Osteoblast (primary cell): ENCODE measurements at regions not wholly inside any gene's neighbourhood (a gene's known extent, or its start where the extent isn't known, plus 50 kb on each side); places are given as distances from the start of the nearest gene placed in this dataset.
"Not testable (repeated sequence)": the region's sequence is repeated elsewhere in the genome, so short reads cannot be mapped to it uniquely, and the experiment has no call there.

Experiments
- DNase-seq: peaks from one replicate; pipeline ENCODE4 v3.0.0; 2011; ENCODE audit warnings: low spot score, mixed read lengths; ENCODE audit not compliant: insufficient read length; ENCODE audit errors: missing footprints
- H2AFZ ChIP-seq: 2 replicates; pipeline ENCODE4 v1.6.0; 2011; ENCODE audit warnings: mild to moderate bottlenecking, low read length
- H3K27ac ChIP-seq: 2 replicates; pipeline ENCODE4 v1.5.1; 2011; ENCODE audit warnings: mild to moderate bottlenecking, low read depth, low read length, moderate library complexity
- H3K27me3 ChIP-seq: 2 replicates; pipeline ENCODE4 v1.6.0; 2012; ENCODE audit warnings: mild to moderate bottlenecking, control low read depth, inconsistent platforms, low read length, moderate library complexity; ENCODE audit not compliant: insufficient read depth
- H3K36me3 ChIP-seq: 2 replicates; pipeline ENCODE4 v1.5.1; 2011; ENCODE audit warnings: mild to moderate bottlenecking, low read length, control low read depth, moderate library complexity; ENCODE audit not compliant: insufficient read depth
- H3K4me1 ChIP-seq: 2 replicates; pipeline ENCODE4 v1.5.1; 2011; ENCODE audit warnings: mild to moderate bottlenecking, low read length, control low read depth, moderate library complexity; ENCODE audit not compliant: insufficient read depth
- H3K4me2 ChIP-seq: 2 replicates; pipeline ENCODE4 v1.6.0; 2011; ENCODE audit warnings: mild to moderate bottlenecking, low read length; ENCODE audit not compliant: insufficient read depth
- H3K4me3 ChIP-seq: fragments of 200-600 bp; sonication (generic); 3 replicates; pipeline ENCODE4 v1.5.1; 2012; ENCODE audit warnings: mild to moderate bottlenecking, low read length, inconsistent platforms; ENCODE audit not compliant: insufficient read depth
- H3K79me2 ChIP-seq: 2 replicates; pipeline ENCODE4 v1.6.0; 2012; ENCODE audit warnings: mild to moderate bottlenecking, low read length, control low read depth, inconsistent platforms; ENCODE audit not compliant: insufficient read depth
- H3K9me3 ChIP-seq: 2 replicates; pipeline ENCODE4 v1.5.1; 2011; ENCODE audit warnings: low read depth, low read length, control low read depth
- H4K20me1 ChIP-seq: 2 replicates; pipeline ENCODE4 v1.6.0; 2012; ENCODE audit warnings: mild to moderate bottlenecking, low read length, control low read depth; ENCODE audit not compliant: insufficient read depth
- TF ChIP-seq, protein P1 (sequence below): IDR thresholded peaks from 2 replicates; pipeline ENCODE4 v1.5.1; 2011; ENCODE audit warnings: mild to moderate bottlenecking, low read depth, low read length, moderate library complexity; ENCODE audit errors: extremely low read depth

DNA sequence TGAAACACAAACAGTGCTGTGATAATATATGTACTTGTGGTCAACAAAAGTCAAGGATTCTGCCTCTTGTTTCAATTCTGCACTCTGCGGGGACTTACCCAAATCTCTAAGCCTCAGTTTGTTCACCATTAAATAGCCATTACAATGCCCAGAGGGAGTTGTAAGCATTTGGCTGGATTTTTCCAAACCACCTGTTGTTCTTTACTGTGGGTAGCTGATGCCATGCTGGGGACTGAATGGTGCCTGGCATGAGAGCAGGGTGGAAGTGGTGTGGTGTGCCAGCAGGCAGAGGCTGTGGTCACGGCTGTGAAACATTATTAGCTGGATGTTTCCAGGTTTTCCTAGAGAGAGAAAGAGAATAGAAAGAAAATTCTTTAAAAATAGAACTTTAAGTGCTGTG is 60.7 kb upstream of the PAK3 start:
- Histone ChIP-seq H3K36me3 (no peaks in the 10 kb centered on the region), H3K27me3 (peaks cover 12% of the 10 kb centered on the region), H3K4me3 (no peak overlapping the region), H3K4me2 (no peak overlapping the region), H4K20me1 (no peaks in the 10 kb centered on the region), H2AFZ (no peak overlapping the region), H3K9me3 (no peaks in the 10 kb centered on the region), H3K79me2 (no peaks in the 10 kb centered on the region), H3K4me1 (peaks cover 11% of the 10 kb centered on the region), H3K27ac (no peak overlapping the region)
- TF ChIP-seq, protein P1, sequence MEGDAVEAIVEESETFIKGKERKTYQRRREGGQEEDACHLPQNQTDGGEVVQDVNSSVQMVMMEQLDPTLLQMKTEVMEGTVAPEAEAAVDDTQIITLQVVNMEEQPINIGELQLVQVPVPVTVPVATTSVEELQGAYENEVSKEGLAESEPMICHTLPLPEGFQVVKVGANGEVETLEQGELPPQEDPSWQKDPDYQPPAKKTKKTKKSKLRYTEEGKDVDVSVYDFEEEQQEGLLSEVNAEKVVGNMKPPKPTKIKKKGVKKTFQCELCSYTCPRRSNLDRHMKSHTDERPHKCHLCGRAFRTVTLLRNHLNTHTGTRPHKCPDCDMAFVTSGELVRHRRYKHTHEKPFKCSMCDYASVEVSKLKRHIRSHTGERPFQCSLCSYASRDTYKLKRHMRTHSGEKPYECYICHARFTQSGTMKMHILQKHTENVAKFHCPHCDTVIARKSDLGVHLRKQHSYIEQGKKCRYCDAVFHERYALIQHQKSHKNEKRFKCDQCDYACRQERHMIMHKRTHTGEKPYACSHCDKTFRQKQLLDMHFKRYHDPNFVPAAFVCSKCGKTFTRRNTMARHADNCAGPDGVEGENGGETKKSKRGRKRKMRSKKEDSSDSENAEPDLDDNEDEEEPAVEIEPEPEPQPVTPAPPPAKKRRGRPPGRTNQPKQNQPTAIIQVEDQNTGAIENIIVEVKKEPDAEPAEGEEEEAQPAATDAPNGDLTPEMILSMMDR: no peak
- DNase-seq: no peak

DNA sequence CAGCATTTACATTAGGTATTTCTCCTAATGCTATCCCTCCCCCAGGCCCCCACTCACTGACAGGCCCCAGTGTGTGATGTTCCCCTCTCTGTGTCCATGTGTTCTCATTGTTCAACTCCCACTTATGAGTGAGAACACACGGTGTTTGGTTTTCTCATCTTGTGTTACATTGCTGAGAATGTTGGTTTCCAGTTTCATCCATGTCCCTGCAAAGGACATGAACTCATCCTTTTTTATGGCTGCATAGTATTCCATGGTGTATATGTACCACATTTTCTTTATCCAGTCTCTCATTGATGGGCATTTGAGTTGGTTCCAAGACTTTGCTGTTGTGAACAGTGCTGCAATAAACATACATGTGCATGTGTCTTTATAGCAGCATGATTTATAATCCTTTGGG is 73.0 kb upstream of the PAK3 start:
- H2AFZ ChIP-seq, H3K4me2 ChIP-seq, H3K79me2 ChIP-seq, H3K36me3 ChIP-seq, H3K4me3 ChIP-seq, H3K4me1 ChIP-seq, H3K9me3 ChIP-seq, H3K27me3 ChIP-seq, DNase-seq, H3K27ac ChIP-seq, H4K20me1 ChIP-seq: not testable (repeated sequence)

- TF ChIP-seq, protein P1: no peak
- no peak overlapping the region for H2AFZ ChIP-seq
- no peaks in the 10 kb centered on the region for H3K9me3 ChIP-seq
- no peak overlapping the region for H3K4me3 ChIP-seq
- H3K4me1 ChIP-seq: no peaks in the 10 kb centered on the region
- no peaks in the 10 kb centered on the region for H3K79me2 ChIP-seq
- no peaks in the 10 kb centered on the region for H3K36me3 ChIP-seq
- peaks cover 4% of the 10 kb centered on the region for H3K27me3 ChIP-seq
- H3K27ac ChIP-seq: no peak overlapping the region
- H3K4me2 ChIP-seq: no peak overlapping the region
- no peaks in the 10 kb centered on the region for H4K20me1 ChIP-seq
- no peak for DNase-seq
Observed at GRCh38 chrX:111020283-111020682, 75.7 kb upstream of the PAK3 start.

DNA sequence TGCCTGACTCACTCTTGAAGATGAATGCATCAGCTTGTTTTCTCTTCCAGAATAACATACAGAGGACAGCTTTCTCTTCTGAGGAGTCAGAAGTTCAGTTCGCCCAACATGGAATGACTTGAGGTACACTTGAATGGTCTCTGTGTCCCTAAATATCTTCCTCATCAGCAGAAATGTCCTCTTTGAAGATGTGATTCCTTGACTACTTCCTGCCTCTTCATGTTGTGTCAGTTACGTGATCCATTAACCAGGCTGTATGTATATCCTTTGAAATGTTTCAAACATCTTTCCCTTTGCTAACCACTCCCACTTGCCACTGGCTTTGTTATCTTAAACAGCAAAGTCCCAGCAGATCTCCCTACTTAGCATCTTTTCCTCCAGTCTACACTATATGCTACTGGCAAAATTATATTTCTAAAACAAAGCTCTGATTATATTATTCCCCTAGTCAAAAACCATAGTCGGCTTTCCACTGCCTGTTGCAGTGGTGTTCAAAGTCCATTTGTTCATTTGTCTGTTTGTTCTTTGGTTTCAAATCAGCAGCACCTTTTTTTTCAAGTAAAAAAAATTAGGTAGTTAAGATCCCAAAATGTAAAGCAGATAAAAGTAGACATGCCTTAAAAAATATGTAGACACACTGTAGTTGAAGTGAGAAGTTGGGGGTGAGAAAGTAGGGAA is 82.1 kb upstream of the PAK3 start:
- DNase-seq: no peak
- no peak overlapping the region for H2AFZ ChIP-seq

More for the DNA sequence above, 82.1 kb upstream of the PAK3 start:
- Histone ChIP-seq H3K4me3 (no peak overlapping the region), H3K27me3 (peaks cover 19% of the 10 kb centered on the region), H3K4me2 (no peak overlapping the region), H3K27ac (no peak overlapping the region), H3K4me1 (no peaks in the 10 kb centered on the region), H3K36me3 (no peaks in the 10 kb centered on the region), H4K20me1 (no peaks in the 10 kb centered on the region), H3K79me2 (no peaks in the 10 kb centered on the region), H3K9me3 (no peaks in the 10 kb centered on the region)
- TF ChIP-seq, protein P1: no peak
